HL-60 (cell line): ENCODE measurements at regions not wholly inside any gene's neighbourhood (a gene's known extent, or its start where the extent isn't known, plus 50 kb on each side); places are given as distances from the start of the nearest gene placed in this dataset.

Experiments
- DNase-seq, 2 experiments: peaks; one replicate each; pipeline ENCODE4 v3.0.0-alpha.2; 2010 to 2020; ENCODE audit warnings: low read depth in 1 of 2, low spot score in 1 of 2
- H3K27ac ChIP-seq: fragments of 250-450 bp; sonication (Bioruptor Pico); replicated peaks from 2 replicates; pipeline ENCODE4 v1.5.1; 2020; ENCODE audit warnings: mild to moderate bottlenecking, moderate library complexity
- H3K27me3 ChIP-seq: fragments of 250-450 bp; sonication (Bioruptor Pico); 2 replicates; pipeline ENCODE4 v1.5.1; 2021; ENCODE audit warnings: mild to moderate bottlenecking, moderate library complexity; ENCODE audit not compliant: insufficient read depth, poor library complexity, severe bottlenecking
- H3K4me3 ChIP-seq: replicated peaks from 2 replicates; pipeline ENCODE4 v1.5.1; 2011; ENCODE audit warnings: mild to moderate bottlenecking, control low read depth, low read length; ENCODE audit not compliant: insufficient read depth
- GABPA ChIP-seq: IDR thresholded peaks from 2 replicates; pipeline ENCODE4 v1.6.1; 2012; ENCODE audit warnings: low read depth
- POLR2AphosphoS5 ChIP-seq: IDR thresholded peaks from 2 replicates; pipeline ENCODE4 v1.6.1; 2012; ENCODE audit warnings: low read depth
- SPI1 ChIP-seq: IDR thresholded peaks from 2 replicates; pipeline ENCODE4 v1.6.1; 2012; ENCODE audit warnings: low read depth, mild to moderate bottlenecking, borderline replicate concordance
- TF ChIP-seq, protein P1 (sequence below): IDR thresholded peaks from 2 replicates; pipeline ENCODE4 v1.6.1; 2012; ENCODE audit warnings: low read depth; ENCODE audit not compliant: insufficient replicate concordance
- TF ChIP-seq, protein P2 (sequence below): IDR thresholded peaks from one replicate; pipeline ENCODE4 v1.5.1; 2011; ENCODE audit warnings: low read length, control low read depth, inconsistent platforms; ENCODE audit not compliant: insufficient read depth

DNA sequence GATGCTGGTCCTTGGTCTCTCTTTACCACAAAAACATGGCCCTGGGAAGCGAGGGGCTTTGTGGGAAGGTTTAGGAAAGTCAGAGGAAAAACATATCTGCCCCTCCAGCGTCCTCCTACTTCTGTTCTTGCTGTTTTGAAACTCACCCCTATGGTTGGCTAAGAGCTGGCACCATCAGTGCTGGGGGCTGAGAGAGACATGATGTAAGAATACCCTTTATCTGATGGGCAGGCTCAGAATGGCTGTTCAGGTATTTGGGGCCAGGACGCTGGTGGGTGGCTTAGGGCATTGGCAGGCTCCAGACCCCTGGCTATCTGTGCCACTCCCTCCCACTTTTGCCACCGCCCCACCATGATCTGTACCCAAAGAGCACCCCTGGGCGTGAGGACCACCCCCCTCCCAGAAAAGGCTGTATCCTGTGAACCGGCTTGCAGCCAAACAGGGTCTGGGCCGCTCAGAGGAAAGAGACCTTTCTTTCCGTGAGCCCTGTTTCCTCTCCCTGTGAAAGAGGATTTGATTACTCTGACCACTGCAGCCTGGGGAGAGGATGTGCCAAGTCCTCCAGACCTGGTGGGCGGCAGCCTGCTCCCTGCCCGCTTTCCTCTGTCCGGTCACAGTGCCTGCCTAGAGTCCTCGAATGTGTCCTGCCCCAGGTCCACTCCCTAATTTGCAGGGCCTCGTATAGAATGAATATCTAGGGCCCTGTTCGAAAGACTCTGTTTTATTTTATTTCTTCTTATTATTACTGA, 61.3 kb upstream of the SLC6A6 start:
- H3K27ac ChIP-seq: no peak overlapping the region
- no peak for DNase-seq
- H3K27me3 ChIP-seq: no peaks in the 10 kb centered on the region
- TF ChIP-seq, protein P1, sequence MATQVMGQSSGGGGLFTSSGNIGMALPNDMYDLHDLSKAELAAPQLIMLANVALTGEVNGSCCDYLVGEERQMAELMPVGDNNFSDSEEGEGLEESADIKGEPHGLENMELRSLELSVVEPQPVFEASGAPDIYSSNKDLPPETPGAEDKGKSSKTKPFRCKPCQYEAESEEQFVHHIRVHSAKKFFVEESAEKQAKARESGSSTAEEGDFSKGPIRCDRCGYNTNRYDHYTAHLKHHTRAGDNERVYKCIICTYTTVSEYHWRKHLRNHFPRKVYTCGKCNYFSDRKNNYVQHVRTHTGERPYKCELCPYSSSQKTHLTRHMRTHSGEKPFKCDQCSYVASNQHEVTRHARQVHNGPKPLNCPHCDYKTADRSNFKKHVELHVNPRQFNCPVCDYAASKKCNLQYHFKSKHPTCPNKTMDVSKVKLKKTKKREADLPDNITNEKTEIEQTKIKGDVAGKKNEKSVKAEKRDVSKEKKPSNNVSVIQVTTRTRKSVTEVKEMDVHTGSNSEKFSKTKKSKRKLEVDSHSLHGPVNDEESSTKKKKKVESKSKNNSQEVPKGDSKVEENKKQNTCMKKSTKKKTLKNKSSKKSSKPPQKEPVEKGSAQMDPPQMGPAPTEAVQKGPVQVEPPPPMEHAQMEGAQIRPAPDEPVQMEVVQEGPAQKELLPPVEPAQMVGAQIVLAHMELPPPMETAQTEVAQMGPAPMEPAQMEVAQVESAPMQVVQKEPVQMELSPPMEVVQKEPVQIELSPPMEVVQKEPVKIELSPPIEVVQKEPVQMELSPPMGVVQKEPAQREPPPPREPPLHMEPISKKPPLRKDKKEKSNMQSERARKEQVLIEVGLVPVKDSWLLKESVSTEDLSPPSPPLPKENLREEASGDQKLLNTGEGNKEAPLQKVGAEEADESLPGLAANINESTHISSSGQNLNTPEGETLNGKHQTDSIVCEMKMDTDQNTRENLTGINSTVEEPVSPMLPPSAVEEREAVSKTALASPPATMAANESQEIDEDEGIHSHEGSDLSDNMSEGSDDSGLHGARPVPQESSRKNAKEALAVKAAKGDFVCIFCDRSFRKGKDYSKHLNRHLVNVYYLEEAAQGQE: no peak
- no peak for TF ChIP-seq POLR2AphosphoS5
- TF ChIP-seq SPI1: no peak
- TF ChIP-seq, protein P2, sequence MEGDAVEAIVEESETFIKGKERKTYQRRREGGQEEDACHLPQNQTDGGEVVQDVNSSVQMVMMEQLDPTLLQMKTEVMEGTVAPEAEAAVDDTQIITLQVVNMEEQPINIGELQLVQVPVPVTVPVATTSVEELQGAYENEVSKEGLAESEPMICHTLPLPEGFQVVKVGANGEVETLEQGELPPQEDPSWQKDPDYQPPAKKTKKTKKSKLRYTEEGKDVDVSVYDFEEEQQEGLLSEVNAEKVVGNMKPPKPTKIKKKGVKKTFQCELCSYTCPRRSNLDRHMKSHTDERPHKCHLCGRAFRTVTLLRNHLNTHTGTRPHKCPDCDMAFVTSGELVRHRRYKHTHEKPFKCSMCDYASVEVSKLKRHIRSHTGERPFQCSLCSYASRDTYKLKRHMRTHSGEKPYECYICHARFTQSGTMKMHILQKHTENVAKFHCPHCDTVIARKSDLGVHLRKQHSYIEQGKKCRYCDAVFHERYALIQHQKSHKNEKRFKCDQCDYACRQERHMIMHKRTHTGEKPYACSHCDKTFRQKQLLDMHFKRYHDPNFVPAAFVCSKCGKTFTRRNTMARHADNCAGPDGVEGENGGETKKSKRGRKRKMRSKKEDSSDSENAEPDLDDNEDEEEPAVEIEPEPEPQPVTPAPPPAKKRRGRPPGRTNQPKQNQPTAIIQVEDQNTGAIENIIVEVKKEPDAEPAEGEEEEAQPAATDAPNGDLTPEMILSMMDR: no peak
- no peak for TF ChIP-seq GABPA
- no peak overlapping the region for H3K4me3 ChIP-seq

DNA sequence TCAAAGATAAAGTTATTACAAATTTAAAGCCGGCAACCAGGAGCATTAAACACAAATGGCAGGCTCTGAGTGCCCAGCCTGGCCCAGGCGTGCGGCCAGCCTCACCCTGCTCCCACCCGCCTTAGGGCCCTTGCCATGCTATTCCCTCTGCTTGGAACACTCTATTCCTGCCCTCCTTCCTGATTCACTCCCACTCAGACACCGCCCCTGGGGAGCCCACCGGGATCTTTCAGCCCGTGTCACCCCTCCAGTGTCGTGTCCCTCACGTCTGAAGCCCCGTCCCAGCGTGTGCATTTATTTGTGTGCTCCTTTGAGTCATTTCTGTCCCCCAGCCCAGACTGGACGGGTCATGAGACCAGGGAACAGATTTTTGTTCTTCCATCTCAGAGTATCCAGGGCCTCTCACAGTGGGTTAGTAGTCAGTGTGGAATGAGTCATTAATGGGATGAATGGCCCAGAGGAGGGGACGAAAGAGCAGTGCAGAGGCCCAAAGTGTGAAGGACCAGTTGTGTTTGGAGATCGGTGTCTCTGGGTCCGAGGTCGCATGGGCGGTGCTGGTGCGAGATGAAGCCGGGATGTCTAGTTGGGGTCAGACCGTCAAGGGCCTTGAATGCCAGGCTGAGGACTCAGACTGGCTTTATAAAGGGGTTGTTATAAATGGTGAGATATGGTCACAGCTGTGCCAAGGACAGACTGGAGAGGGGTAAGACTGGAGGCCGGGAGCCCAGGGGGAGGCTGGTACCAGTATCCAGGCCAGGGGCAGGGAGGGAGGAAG, 58.9 kb upstream of the SLC6A6 start:
- Histone ChIP-seq H3K4me3 (no peak overlapping the region), H3K27ac (no peak overlapping the region), H3K27me3 (no peaks in the 10 kb centered on the region)
- DNase-seq: no peak
- TF ChIP-seq, protein P1: no peak
- TF ChIP-seq SPI1 (no peak), GABPA (no peak), POLR2AphosphoS5 (no peak)
- TF ChIP-seq, protein P2: no peak

DNA sequence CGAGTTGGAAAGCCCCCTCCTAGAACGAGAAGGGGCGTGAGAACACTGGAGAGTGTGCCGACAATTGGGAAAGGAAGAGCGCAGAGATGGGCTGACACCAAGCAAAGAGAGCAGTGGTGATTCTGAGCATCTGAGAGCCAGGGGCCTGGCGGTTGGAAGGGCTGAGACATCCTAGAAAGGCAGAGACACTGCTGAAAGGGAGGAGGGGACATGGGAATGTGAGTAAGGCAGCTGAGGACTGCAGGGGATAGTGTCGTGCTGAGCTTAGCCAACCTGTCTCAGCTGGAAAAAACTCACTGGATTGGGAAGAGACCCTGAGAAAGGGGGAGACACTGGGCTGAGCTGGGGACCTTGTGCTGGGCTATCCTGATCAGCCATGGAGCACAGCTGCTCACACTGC, 58.1 kb upstream of the SLC6A6 start:
- TF ChIP-seq POLR2AphosphoS5: no peak
- TF ChIP-seq, protein P1: no peak
- TF ChIP-seq SPI1: no peak
- TF ChIP-seq GABPA: no peak
- TF ChIP-seq, protein P2: no peak
- no peaks in the 10 kb centered on the region for H3K27me3 ChIP-seq
- no peak overlapping the region for H3K4me3 ChIP-seq
- H3K27ac ChIP-seq: no peak overlapping the region
- DNase-seq: no peak
